Cardiac fibroblast (primary cell): ENCODE measurements at regions not wholly inside any gene's neighbourhood (a gene's known extent, or its start where the extent isn't known, plus 50 kb on each side); places are given as distances from the start of the nearest gene placed in this dataset.
"Not testable (repeated sequence)": the region's sequence is repeated elsewhere in the genome, so short reads cannot be mapped to it uniquely, and the experiment has no call there.

Experiments used
- DNase-seq, 2 donors: peaks; one replicate each; pipeline versions ENCODE4 v3.0.0 to v3.0.0-alpha.2; 2010; ENCODE audit warnings: low read depth in 2 of 2
- H3K4me3 ChIP-seq, 2 donors: replicated peaks in 1 of 2; 1 replicate in 1 of 2; 2 replicates in 1 of 2; pipeline ENCODE4 v1.5.1; 2011; ENCODE audit warnings: low read depth in 2 of 2, low read length in 2 of 2, mild to moderate bottlenecking in 2 of 2, moderate library complexity in 1 of 2
- TF ChIP-seq, protein P1 (sequence below): IDR thresholded peaks from one replicate; pipeline ENCODE4 v1.5.1; 2011; ENCODE audit warnings: low read depth, mild to moderate bottlenecking, low read length, inconsistent platforms

DNA sequence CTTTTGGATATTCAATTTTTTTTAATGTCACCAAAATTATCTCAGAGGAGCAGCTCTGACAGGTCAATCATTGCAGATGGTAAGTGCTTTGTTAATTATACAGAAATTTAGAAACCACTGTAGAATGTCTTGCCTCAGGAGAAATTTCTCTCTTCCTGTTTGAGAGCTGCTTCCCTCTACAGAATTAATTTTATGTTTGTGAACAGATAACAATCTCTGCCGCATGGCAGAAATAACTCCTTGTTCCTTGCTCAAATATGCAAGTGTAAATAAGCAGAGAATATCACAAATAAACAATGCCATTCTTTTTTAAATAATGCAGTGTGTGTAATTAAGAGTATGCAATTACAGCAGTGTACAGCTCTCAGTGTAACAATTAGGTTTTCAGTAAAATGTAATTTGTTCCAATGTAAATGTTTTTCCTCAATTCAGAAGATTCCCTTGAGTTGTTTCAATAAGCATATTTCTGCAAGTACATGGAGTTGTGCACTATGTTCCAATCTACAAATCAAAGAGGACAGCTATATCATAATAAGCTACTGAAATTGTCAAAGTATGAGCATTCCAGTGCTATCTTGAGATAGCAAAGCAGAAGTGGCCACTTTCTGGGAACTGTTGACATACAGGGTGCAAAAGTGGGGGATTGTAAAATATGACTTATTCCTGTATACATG, 1012.8 kb downstream of the MAT2B start:
- TF ChIP-seq, protein P1, sequence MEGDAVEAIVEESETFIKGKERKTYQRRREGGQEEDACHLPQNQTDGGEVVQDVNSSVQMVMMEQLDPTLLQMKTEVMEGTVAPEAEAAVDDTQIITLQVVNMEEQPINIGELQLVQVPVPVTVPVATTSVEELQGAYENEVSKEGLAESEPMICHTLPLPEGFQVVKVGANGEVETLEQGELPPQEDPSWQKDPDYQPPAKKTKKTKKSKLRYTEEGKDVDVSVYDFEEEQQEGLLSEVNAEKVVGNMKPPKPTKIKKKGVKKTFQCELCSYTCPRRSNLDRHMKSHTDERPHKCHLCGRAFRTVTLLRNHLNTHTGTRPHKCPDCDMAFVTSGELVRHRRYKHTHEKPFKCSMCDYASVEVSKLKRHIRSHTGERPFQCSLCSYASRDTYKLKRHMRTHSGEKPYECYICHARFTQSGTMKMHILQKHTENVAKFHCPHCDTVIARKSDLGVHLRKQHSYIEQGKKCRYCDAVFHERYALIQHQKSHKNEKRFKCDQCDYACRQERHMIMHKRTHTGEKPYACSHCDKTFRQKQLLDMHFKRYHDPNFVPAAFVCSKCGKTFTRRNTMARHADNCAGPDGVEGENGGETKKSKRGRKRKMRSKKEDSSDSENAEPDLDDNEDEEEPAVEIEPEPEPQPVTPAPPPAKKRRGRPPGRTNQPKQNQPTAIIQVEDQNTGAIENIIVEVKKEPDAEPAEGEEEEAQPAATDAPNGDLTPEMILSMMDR = no peak
- no peak for DNase-seq
- H3K4me3 ChIP-seq = no peak overlapping the region

DNA sequence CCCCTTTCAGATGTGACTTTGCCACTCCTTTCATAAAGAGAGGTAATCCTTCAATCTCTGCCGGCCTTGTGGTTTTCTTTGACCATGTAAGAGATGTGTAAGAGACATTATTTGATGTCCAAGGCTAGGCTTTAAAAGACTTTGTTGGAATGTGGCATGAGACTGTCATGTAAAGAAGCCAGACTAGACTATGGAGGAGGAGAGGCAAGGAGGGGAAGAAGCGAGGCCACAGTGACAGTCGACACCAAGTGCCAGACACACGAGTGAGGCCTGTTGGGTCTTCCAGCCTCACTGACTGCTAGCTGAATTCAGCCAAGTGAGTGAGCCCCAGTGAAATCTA, 1013.3 kb downstream of the MAT2B start:
- TF ChIP-seq, protein P1 = no peak
- H3K4me3 ChIP-seq = no peak overlapping the region
- no peak for DNase-seq

DNA sequence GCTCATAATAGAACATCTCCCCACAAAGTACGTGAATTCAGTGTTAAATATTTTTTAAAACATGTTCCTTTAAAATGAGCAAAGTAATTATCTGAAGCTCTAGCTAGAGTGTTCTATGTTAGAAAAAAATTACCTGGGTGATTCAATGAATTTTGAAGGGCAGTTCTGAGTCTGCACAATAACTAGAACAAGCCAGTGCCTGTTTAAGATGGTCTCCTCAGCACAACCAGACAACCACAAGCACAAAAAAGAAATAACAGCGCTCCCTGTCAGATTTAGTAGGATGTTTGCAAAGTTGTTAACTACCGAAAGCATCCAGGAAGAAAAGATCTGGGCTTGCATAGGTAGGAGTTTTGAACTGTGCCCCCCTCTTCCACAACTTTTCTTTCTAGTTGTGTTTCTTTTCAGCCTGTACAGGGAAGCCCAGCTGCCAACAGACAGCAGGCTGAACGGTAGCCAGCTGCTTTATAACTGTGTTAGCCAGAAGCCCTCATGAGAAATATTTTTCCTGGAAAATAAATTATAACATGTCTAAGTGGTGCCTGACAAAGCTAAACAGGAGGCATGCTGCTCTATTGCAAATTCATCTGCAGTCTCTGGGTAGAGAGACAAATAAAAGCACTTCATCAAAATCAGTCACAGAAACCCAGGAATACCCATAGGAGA, 1026.9 kb downstream of the MAT2B start:
- H3K4me3 ChIP-seq = no peak overlapping the region
- DNase-seq = no peak
- TF ChIP-seq, protein P1 = no peak

DNA sequence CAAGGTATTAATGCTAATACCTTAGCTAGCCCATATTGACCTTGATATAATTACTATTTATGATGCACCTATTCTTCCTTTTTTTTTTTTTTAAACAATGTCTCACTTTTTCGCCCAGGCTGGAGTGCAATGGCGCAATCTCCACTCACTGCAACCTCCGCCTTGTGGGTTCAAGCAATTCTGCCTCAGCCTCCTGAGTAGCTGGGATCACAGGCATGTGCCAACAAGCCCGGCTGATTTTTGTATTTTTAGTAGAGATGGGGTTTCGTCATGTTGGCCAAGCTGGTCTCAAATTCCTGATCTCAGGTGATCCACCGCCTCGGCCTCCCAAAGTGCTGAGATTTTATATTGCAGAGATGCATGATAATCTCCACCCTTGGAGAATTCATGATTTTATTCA, 1028.0 kb downstream of the MAT2B start:
- not testable (repeated sequence) for H3K4me3 ChIP-seq, DNase-seq

DNA sequence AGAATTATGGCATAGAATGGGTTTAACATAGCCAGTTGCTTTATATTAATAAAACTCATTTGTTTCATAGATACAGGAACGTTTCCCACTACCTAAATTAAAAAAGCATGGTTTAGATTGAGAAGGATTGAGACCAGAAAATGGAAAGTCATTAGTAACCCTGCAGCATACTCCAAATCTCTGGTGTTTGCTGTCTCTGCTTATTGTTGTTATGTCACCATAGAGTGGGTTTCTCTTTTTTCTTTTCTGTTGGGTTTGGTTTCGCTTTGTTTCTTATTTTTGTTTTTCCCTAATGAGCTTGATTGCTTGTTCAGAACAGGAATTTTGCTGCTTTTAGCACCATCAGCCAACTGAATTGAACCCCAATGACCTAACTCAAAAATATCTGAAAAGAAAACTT, 1034.8 kb downstream of the MAT2B start:
- TF ChIP-seq, protein P1 = no peak
- no peak for DNase-seq
- H3K4me3 ChIP-seq = no peak overlapping the region

DNA sequence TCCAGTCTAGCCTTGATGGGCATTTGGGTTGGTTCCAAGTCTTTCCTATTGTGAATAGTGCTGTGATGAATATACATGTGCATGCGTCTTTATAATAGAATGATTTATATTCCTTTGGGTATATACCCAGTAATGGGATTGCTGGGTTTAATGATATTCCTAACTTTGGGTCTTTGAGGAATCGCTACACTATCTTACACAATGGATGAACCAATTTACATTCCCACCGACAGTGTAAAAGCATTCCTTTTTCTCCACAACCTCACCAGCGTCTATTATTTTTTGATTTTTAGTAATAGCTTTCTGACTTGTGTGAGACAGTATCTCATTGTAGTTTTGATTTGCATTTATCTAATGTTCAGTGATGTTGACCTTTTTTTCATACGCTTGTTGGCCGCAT, 1040.1 kb downstream of the MAT2B start:
- TF ChIP-seq, protein P1 = no peak
- H3K4me3 ChIP-seq = no peak overlapping the region
- no peak for DNase-seq

DNA sequence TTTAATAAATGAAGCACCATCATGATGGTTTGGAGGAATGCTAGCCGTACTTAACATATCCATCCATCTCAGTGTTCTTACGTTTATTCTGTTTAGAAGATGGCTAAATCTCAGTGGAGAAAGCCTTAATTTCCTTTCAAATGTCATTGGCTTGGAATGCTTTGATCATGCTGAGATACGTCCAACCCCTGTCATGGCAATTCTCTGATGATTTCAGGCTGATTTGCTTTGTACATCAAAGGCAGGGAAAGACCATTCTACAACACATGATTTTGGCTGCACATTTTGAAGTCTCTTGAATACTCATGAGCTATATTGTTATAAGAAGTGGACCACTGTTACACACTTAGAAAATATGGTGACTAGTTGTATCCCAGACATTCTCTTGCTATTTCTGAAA, 1048.4 kb downstream of the MAT2B start:
- TF ChIP-seq, protein P1 = no peak
- H3K4me3 ChIP-seq = no peak overlapping the region
- no peak for DNase-seq
